GM19463 (cell line): ENCODE measurements at regions not wholly inside any gene's neighbourhood (a gene's known extent, or its start where the extent isn't known, plus 50 kb on each side); places are given as distances from the start of the nearest gene placed in this dataset.
"Not testable (repeated sequence)": the region's sequence is repeated elsewhere in the genome, so short reads cannot be mapped to it uniquely, and the experiment has no call there.

Source experiments
- ATAC-seq: cut with Tn5 transposase; IDR thresholded peaks from one replicate; pipeline ENCODE4 v1.9.1; 2021; ENCODE audit warnings: mild to moderate bottlenecking, moderate library complexity; ENCODE audit not compliant: unreplicated experiment

DNA sequence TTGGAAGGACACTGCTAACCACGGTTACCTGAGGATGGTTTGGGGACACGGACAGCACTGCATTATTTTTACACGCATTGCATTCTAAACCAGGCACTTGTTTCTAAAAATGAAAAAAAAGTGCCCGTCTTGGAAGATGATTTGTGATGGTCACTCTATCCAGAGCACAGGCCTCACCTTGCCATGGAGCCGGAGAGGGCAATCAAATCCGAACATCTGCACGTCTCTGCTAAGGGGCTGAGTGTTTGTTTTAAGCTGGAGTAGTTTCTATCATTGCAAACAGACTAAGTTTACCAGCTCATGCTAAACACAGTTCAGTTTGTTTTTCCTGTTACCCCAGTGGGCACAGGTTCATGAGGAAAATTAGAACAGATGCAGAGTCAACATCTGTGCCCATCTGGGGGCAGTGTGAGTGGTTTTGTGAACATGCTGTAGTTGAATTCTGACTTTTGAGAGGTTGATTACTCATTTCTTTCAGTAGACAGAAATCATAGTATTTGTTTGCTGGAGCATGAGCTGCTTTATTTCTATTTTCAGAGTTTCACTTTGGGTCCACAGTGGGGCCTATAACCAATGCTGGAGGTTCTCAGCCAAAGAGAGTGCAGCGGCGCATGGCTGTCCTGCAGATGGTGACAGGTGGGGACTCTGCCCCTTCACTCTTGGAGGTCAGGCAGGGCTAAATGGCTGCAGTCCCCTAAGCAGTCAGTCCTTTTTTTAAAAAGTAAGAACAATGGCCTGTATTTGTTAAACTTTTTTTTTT lies 65.4 kb upstream of the ENPP6 start:
- peak; percentile 56 for ATAC-seq

DNA sequence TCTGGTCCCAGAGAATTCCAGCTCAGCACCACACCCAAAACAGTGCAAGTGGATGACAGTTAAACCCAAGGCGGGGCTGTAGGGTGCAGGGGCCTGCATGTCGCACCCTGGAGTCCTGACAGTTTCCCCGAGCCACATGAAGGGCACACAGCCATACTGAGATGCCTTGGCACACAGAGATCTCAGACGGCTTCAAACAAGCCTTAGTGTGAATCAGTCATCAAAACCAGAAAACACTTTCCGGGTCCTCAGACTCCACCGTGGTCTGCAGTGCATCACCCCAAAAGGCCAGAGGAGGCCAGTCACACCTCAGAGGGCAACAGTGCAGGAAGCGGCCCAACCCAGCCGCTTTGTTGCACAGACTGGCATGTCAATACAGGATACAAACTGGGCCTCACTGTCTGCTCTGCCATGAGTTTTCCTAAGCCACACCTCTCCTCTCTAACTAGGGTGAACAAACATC lies 64.6 kb upstream of the ENPP6 start:
- peak; percentile 25 for ATAC-seq

DNA sequence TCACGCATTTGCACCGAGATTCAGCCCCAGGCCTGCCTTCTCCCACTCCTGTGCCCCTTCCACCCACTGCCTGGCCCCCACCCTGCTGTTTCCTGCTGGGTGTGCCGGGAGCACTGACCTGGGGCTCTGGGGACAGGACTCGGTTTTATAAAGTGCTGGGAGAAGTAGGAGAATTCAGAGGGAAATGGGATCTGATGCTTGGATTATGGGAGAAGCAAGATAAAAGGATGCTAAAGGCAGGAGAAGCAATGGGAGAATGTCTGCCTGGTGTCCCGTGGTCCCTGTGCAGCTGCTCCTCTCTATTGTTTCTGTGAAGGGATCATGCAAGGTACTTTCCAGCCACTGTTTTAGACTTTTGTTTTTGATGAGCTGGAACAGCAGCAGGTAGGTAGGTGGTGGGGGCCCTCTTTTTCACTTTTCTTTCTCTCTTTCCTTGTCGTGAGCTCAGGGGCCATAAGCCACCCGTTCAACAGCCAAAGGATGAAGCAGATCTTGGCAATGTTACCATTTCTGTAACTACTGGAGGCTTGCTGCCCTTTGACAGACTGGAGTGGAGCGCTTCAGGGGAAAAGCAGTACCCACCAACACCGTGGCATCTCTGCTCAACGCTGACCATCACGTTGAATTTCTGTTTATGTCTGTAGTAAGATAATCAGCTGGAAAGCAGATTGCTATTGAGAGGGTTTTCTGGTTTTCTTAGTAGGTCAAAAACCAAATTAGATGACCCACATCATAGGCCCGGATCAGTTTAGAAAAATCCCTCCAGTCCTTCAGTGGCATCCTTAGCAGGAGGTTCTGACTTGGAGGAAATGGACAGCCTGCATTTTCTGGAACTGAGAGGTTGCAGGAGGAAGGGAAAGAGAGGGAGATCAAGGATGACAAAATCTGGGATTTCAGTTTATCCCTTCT lies 63.8 kb upstream of the ENPP6 start:
- ATAC-seq = peak; percentile 30

DNA sequence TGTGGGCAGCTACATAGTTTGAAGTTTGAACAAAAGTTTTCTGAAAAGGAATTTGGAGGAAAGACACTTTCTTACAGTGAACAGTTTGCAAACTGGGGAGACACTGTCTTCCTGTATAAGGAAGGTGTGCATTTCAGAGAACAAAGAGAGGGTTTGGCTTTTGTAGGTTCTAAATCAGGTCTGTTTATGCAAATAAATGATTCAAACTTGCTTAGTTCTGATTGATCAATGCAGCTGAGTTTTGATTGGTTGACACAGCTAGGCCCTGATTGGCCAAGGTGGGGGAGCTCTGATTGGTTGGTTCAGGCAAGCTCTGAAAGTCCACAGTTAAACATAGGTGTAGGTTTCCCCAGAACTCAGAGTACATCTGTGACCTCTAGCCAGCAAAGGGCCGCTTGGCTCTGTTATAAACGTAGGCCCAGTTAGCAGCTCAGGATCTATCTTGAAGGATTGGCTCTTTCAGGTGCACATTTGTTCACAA lies 63.0 kb upstream of the ENPP6 start:
- ATAC-seq = peak; percentile 21

DNA sequence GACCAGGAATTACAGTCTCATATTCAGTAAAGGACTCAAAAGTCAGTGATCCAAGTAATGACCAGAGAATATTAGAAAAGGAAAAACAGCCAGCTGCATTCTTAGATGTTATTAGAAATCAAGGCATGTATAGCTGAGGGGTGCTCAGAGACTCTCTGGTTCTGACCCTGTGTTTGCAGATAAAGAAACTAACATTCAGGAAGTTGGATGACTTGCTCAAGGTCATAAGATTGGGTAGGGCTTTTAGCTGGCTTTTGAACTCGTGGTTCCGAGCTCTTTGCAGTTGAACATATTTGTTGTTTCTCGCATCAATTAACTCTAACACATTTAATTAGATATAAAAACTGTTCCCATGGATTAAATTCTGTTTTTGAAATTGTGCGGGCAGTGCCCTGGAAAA lies 62.5 kb upstream of the ENPP6 start:
- ATAC-seq = no peak

DNA sequence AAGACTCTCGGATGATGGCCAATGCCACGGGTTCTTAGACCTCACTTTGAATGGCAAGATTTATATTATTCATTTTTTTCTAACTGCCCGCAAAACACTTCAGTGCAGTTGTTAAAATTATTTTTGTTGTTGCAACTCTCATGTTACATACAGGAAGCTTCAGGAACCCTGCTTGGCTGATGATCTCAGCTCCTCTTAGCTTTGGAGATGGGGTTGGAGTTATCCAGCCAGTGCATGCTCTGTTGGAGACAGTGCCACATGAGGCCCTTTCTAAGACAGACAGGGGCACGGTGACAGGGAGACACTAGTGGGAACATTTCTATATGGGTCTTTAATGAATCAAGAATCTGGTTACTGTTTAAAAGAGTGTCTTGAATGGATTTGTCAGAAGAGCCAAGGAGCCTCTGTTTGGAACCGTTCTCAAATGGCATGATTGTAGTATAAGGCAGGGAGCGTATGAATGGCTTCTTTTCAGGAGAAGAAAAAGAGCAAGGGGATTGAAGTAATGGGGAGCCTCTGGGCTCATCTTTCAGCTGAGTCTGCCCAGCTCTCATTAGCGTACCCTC lies 61.9 kb upstream of the ENPP6 start:
- no peak for ATAC-seq

DNA sequence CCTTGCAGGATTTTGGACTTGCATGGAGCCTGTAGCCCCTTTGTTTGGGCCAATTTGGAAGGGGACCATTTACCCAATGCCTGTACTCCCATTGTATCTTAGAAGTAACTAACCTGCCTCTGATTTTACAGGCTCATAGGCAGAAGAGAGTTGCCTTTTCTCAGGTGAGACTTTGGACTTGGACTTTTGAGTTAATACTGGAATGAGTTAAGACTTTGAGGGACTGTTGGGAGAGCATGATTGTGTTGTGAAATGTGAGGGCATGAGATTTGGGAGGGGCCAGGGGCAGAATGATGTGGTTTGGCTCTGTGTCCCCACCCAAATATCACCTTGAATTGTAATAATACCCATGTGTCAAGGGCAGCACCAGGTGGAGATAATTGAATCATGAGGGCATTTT lies 60.1 kb upstream of the ENPP6 start:
- not testable (repeated sequence) for ATAC-seq

DNA sequence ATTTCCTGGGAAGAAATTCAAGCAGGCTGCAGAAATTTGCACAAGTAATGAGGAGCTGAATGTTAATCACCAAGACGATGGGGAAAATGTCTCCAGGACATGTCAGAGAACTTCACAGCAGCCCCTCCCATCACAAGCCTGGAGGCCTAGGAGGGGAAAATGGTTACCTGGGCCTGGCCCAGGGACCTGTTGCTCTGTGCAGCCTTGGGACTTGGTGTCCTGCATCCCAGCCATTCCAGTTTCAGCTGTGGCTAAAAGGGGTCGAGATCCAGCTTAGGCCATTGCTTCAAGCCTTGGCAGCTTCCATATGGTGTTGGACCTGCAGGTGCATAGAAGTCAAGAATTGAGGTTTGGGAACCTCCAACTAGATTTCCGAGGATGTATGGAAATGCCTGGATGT lies 59.3 kb upstream of the ENPP6 start:
- not testable (repeated sequence) for ATAC-seq

DNA sequence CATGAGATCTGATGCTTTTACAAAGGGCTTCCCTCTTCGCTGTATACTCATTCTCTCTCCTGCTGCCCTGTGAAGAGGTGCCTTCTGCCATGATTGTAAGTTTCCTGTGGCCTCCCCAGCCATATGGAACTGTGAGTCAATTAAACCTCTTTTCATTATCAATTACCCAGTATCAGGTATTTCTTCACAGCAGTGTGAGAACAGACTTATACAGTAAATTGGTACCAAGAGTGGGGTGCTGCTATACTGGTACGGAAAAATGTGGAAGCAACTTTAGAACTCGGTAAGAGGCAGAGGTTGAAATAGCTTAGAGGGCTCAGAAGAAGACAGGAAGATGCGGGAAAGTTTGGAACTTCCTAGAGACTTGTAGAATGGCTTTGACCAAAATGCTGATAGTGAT lies 58.7 kb upstream of the ENPP6 start:
- not testable (repeated sequence) for ATAC-seq

DNA sequence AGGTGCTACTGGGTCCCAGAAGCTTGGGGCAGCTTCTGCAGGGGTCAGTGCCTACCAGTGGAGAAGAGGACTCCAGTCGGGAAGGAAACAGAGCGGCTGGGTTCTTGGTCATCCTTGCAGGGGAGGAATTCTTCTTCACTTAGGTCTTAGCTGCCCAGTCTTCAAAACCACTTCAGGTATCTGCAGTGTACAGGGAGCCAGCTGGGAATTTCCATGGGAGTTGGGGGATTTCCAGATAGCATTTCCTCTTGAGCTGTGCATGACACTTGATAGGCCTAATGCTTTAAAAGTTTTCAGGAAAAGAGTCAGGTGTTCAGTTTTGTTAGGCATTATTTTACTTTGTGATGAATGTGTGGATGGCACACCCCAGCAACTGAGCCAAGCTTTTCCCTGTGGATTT lies 58.1 kb upstream of the ENPP6 start:
- ATAC-seq = no peak

DNA sequence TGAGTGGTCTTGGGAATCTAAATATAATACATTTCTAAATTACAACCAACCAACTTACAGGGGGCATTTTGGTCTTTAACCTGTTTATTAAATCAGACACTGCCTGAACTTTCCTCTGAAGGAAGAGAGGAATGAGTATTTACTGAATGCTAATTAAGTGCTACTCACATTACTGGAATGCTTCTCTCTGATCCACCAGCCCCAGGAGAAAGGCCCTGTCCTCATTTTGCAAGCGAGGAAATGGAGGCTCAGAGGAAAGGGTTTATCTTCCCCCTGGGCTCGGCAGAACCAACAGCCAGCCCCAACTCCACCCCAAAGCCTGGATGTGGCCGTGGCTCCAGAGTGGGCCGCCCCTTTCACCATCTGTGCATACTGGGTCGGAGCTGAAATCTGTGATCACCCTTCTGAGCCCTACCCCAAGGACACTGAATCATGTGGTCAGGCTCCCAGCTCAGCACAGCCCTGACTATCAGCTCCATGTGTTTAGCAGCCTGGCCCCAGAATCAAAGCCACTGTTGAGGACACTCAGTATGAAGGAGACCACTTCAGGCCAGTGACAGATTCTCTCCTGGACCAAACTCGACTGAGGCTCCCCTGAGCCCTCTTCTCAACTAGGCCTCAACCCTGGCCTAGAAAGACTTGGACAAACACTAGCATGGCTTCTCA lies 56.7 kb upstream of the ENPP6 start:
- no peak for ATAC-seq

DNA sequence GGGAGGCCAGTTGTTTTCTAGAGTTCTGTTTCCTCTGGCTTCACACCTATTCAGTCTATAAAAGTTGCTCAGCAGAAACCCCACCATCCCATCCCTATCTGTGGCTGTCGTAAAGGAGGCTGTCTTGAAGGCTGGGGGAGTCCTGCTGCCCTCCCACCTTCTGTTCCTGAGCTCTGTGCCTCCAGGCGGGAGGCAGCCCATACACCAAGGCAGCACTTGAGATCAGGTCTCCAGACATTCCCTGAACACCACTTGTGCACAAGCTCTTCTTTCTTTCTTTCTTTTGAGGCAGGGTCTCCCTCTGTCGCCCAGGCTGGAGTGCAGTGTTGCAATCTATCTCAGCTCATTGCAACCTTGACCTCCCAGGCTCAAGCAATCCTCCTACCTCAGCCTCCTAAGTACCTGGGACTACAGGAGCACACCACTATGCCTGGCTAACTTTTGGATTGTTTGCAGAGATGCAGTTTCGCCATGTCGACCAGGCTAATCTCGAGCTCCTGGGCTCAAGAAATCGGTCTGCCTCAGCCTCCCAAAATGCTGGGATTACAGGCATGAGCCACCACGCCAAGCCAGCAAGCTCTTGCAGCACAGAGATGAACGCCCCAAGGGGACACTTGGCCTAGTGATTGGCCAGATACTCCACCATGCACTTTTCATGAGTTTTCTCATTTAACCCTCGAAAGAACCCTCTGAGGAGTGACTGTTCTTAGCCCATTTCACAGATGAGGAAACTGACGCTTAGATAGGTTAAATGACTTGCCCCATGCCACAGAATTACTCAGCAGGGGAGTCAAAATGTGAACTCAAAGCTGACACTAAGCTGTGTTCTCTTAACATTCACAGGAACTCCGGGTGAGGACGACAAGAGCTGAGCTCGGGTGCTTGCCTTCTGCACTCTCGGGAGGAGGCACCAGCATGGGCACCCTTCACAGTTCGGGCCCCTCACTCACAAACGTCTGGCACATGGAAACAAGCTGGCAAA lies 55.8 kb upstream of the ENPP6 start:
- peak; percentile 68 for ATAC-seq

DNA sequence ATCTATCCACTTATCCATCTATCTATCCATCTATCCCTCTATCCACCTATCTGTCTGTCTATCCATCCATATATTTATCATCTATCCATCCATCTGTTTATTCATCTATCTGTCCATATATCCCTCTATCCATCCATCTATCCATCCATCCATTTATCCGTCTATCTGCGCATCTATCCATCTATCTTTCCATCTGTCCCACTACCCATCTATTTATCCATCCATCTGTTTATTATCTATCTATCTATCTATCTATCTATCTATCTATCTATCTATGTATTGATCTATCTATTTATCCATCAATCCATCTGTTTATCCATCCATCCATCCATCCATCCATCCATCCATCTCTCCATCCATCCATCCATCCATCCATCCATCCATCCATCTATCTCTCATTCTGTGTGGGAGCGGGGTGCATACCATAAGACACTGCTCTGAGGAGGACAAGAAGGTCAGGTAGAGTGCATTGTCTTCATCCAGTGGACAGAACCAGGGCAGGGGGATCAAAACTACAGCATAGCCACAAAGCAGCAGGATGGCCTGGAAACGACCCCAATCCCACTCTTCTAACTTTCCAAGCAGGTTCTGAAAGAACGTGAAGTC lies 53.2 kb upstream of the ENPP6 start:
- no peak for ATAC-seq

DNA sequence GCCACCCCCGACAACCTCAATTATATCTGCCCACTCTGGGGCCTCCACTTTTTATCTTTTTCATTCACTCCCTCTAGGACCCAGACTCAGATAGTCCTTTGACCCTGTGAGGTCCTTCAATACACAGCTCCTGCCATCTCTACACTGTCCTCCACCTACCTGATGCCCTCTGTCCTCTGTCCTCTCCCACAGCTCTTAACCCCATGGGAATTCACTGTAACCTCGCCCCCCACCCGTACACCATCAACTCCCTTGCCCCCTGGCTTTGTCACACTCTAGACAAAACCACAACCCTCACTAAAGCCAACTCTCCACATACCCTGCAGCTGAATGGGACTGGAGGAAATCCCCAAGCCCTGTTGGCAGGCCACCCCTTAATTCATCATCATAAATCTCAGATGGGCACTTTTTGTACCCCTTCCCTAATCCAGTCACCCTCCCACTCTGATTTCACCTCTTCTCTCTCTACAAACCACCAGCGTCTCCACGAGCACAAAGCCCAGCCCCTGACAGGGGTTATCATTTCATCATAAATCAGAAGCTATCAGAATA lies 52.3 kb upstream of the ENPP6 start:
- ATAC-seq = no peak

DNA sequence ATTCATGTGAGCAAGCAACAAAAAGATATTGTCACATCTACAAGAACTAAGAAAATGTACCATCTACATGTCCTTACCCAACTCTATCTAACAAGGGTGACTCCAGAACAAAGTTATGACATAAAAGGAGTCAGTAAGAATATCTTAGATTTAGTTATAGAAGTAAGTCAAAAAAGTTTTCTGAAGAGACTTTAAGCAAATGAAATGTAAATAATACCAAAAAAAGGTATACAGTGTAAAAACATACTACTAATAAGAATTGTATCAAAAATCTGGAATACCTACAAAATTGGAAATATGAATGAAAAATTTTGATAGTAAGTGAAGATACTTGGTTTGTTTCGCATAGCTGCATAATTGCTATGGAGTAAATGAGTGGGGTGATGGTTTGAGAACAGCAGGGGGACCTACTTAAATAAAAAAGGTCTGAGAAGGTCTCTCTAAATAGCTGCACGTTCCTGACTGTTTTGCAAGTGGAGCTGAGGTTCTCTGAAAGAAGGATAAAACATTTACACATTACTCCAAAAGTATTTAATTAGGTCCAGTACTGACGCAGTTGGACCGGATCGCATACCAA lies 51.0 kb upstream of the ENPP6 start:
- no peak for ATAC-seq

DNA sequence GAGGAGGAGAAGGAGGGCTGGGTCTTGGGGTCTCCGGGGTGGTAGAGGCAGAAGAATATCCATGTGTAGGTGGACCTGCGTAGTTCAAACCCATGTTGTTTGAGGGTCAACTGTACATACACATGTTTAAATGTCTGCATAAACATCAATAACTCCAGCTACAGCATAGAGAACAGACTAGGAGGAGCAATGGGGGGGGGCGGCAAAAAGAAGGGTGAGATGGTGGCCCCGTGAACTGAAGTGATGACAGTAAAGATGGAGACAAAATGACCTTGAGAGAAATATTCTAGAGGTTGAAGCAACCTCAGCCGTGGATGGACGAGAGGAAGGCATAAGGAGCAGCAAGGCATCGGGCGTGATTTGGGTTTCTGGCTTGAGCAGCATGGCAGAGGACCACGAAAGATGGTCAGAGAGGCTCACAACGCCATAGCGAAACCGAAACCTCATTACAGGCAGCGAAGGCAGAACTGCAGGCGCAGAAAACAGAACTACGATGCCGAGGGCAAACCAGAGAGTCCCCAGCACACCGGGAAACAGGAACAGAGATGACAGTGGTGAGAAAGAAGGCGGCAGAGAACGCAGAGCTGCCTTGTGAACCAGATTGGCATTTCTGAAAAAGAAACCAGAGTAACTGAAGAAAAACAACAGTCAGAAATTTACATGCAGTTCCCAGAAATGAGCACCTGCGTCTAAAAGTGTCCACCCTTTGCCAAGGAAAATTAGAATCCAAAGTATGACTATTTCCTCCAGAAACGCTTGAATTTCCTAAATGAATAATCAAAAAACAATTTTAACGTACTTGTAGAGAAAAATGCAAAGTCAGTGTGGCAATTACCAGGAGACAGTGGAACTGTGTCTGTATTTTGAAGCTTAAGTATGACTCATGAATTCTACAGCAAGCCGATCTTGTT lies 50.3 kb upstream of the ENPP6 start:
- peak; percentile 78 for ATAC-seq
